GM23248 (cell line): ENCODE measurements at regions not wholly inside any gene's neighbourhood (a gene's known extent, or its start where the extent isn't known, plus 50 kb on each side); places are given as distances from the start of the nearest gene placed in this dataset.

Experiments used
- EZH2 ChIP-seq: fragments of 200-600 bp; sonication (generic); IDR thresholded peaks from 2 replicates; pipeline ENCODE4 v1.6.1; 2018; ENCODE audit warnings: antibody characterized with exemption, mild to moderate bottlenecking; ENCODE audit not compliant: insufficient read depth, poor library complexity, severe bottlenecking
- EZH2phosphoT487 ChIP-seq: fragments of 200-600 bp; sonication (generic); IDR thresholded peaks from 2 replicates; pipeline ENCODE4 v1.6.1; 2018; ENCODE audit warnings: antibody characterized with exemption, moderate library complexity, mild to moderate bottlenecking, low read depth; ENCODE audit not compliant: insufficient read depth

GRCh38 chr16:86167061-86167460 is 268.1 kb downstream of the IRF8 start:
- TF ChIP-seq EZH2 (no peak), EZH2phosphoT487 (no peak)
